ENCODE measurements at regions not wholly inside any gene's neighbourhood (a gene's known extent, or its start where the extent isn't known, plus 50 kb on each side); places are given as distances from the start of the nearest gene placed in this dataset.

DNA sequence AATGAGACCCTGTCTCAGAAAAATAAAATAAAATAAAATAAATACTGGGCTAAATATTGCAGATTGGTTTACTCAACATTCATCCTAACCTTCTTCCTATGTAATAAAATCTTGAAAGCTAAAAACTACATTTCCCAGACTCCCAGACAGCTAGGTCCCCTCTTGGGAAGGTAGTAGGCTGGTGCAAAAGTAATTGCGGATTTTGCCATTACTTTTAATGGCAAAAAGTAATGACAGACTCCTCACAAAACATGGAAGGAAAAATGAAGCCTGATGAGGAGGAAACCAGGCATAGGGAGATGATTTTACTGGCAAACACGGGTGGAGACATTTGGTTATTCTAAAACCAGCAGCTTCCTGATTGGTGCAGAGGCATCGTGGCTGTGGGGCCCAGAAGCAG is 70.6 kb upstream of the E2F3 start:
- Mint-ChIP-seq H3K27me3 (no peaks in the 10 kb centered on the region), H3K4me3 (no peak overlapping the region), H3K9me3 (peaks cover 0 to 2% (median 0%) of the 10 kb centered on the region in 8 donors), H3K27ac (peak overlapping the region in 1 of 7 donors; percentile 18), H3K4me1 (peaks cover 9 to 14% (median 11%) of the 10 kb centered on the region in 4 donors), H3K36me3 (no peaks in the 10 kb centered on the region)
- Histone ChIP-seq H3K9me3 (ENCODE audit: control insufficient read depth in 1 of 2, low read length in 2 of 2) (no peaks in the 10 kb centered on the region), H3K27ac (ENCODE audit: low read depth, low read length) (no peak overlapping the region), H3K27me3 (ENCODE audit: insufficient read depth, low read length) (no peaks in the 10 kb centered on the region), H3K4me3 (ENCODE audit: low read length in 2 of 2) (no peak overlapping the region), H3K36me3 (ENCODE audit: insufficient read depth, low read length) (no peaks in the 10 kb centered on the region), H3K4me1 (ENCODE audit: insufficient read depth, low read length) (peaks cover 11% of the 10 kb centered on the region)
- no peak for DNase-seq
- POLR2A ChIA-PET (ENCODE audit: partially characterized antibody): interaction anchor here (1.3 to 2.7 kb wide), 4 partner anchors 11 to 73 kb away, joined by 3 to 26 read pairs (median 8); no protein-coding TSS in a partner anchor
- CTCF ChIA-PET (ENCODE audit: partially characterized antibody): interaction anchor here (0.7 to 2.7 kb wide), 2 partner anchors 11 to 35 kb away, joined by 3 to 10 read pairs; no protein-coding TSS in a partner anchor
- intact Hi-C loops (cut with micrococcal nuclease): no loop called here

DNA sequence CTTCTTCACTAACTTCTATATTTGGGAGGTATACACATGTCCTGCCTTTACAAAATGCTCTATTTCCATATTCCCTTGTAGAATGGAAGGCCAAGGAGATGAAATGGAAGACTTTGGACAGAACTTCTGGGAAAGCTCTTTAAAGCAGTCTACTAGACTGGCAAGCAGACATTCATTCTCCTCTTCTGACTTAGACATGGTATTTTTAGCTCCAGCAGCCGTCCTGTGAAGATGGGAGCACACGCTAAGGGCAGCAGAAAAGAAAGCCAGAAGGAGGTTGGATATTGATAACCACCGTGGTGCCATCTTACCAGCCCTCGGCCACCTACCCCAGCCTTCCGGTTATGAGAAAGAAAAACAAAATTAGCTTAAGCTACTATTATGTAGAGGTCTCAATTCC is 70.1 kb upstream of the E2F3 start:
- peaks cover 14 to 20% (median 16%) of the 10 kb centered on the region in 4 donors for H3K4me1 Mint-ChIP-seq
- H3K27ac Mint-ChIP-seq: no peak overlapping the region
- H3K4me3 Mint-ChIP-seq: no peak overlapping the region
- no peaks in the 10 kb centered on the region for H3K27me3 Mint-ChIP-seq
- ChIA-PET POLR2A (ENCODE audit: partially characterized antibody) (interaction anchor here (1.1 to 2.7 kb wide), 5 partner anchors 12 to 73 kb away, joined by 3 to 26 read pairs (median 3); no protein-coding TSS in a partner anchor), CTCF (ENCODE audit: partially characterized antibody) (interaction anchor here (2.7 kb wide), 1 partner anchor 11 kb away, joined by 10 read pairs; no protein-coding TSS in a partner anchor)
- H3K36me3 Mint-ChIP-seq: no peaks in the 10 kb centered on the region
- H3K27me3 ChIP-seq (ENCODE audit: insufficient read depth, low read length): no peaks in the 10 kb centered on the region
- intact Hi-C loops (cut with micrococcal nuclease): no loop called here
- no peak for DNase-seq
- no peak overlapping the region for H3K4me3 ChIP-seq (ENCODE audit: low read length in 2 of 2)
- H3K27ac ChIP-seq (ENCODE audit: low read depth, low read length): no peak overlapping the region
- peaks cover 0 to 2% (median 0%) of the 10 kb centered on the region in 8 donors for H3K9me3 Mint-ChIP-seq
- H3K9me3 ChIP-seq (ENCODE audit: control insufficient read depth in 1 of 2, low read length in 2 of 2): no peaks in the 10 kb centered on the region
- H3K36me3 ChIP-seq (ENCODE audit: insufficient read depth, low read length): no peaks in the 10 kb centered on the region
- H3K4me1 ChIP-seq (ENCODE audit: insufficient read depth, low read length): peaks cover 17% of the 10 kb centered on the region

DNA sequence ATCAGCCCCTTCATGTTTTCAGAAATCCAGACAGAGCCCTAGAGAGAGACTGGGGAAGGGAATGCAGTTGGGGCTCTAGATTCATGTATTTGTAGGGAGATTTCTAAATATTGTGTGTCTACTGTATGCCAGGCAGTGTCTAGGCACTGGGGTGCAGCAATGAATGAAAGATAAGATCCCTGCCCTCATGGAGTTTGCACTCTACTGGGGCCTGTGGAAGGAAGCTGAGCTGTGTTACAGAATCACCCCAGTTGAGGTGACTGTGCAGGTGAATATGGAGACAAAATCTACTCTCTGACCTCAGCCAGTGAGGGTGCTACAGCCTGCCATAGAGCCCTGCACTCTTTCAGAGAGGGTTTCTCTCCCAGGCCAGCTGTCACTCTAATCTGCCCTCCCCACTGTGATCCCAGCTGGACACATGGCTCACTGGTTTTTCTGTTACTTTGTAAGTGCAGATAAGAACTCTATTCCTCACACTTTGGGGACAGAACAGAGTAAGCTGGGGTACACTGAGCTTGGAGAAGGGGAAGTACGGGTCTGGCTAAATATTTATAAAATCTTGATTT is 69.2 kb upstream of the E2F3 start:
- H3K27me3 Mint-ChIP-seq: no peaks in the 10 kb centered on the region
- Histone ChIP-seq H3K27ac (ENCODE audit: low read depth, low read length) (no peak overlapping the region), H3K4me3 (ENCODE audit: low read length in 2 of 2) (no peak overlapping the region), H3K36me3 (ENCODE audit: insufficient read depth, low read length) (no peaks in the 10 kb centered on the region), H3K9me3 (ENCODE audit: control insufficient read depth in 1 of 2, low read length in 2 of 2) (no peaks in the 10 kb centered on the region), H3K27me3 (ENCODE audit: insufficient read depth, low read length) (no peaks in the 10 kb centered on the region), H3K4me1 (ENCODE audit: insufficient read depth, low read length) (peaks cover 21% of the 10 kb centered on the region)
- no peak overlapping the region for H3K27ac Mint-ChIP-seq
- intact Hi-C loops (cut with micrococcal nuclease): no loop called here
- peaks cover 17 to 22% (median 19%) of the 10 kb centered on the region in 4 donors for H3K4me1 Mint-ChIP-seq
- no peaks in the 10 kb centered on the region for H3K36me3 Mint-ChIP-seq
- DNase-seq: no peak
- POLR2A ChIA-PET (ENCODE audit: partially characterized antibody): interaction anchor here (1.1 to 2.7 kb wide), 2 partner anchors 13 to 35 kb away, joined by 3 to 26 read pairs; no protein-coding TSS in a partner anchor
- CTCF ChIA-PET (ENCODE audit: partially characterized antibody): interaction anchor here (2.7 kb wide), 1 partner anchor 12 kb away, joined by 10 read pairs; no protein-coding TSS in a partner anchor
- peaks cover 0 to 2% (median 0%) of the 10 kb centered on the region in 8 donors for H3K9me3 Mint-ChIP-seq
- H3K4me3 Mint-ChIP-seq: no peak overlapping the region

DNA sequence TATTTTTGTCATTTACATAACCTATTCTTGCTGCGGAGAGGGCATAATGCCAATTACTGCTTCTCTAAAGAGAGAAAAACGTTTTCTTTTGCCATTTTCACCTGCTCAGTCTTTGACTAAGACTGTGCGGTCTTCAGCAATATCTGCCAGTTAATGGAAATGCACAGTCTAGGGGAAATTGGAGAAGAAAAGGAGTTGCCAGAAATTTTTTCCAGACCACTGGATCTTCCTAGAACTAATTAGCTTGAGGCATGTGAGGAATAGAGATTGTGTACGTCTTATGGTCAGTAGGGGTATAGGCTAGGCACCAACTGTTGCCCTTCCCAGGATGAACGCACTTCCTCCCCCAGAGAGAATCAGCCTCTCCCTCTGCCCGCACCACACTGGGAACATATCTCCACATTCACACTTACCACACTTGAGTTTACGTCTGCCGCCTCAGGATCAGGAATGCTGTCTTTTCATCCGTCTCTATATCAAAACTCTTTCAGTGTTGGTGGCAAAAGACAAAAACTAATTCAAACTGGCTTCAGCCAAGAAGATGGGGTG is 67.9 kb upstream of the E2F3 start:
- Histone ChIP-seq H3K4me3 (ENCODE audit: low read length in 2 of 2) (no peak overlapping the region), H3K4me1 (ENCODE audit: insufficient read depth, low read length) (peaks cover 21% of the 10 kb centered on the region), H3K36me3 (ENCODE audit: insufficient read depth, low read length) (no peaks in the 10 kb centered on the region), H3K9me3 (ENCODE audit: control insufficient read depth in 1 of 2, low read length in 2 of 2) (no peaks in the 10 kb centered on the region), H3K27me3 (ENCODE audit: insufficient read depth, low read length) (no peaks in the 10 kb centered on the region), H3K27ac (ENCODE audit: low read depth, low read length) (no peak overlapping the region)
- H3K9me3 Mint-ChIP-seq: peaks cover 0 to 2% (median 0%) of the 10 kb centered on the region in 8 donors
- DNase-seq: no peak
- peaks cover 17 to 22% (median 19%) of the 10 kb centered on the region in 4 donors for H3K4me1 Mint-ChIP-seq
- intact Hi-C loops (cut with micrococcal nuclease): no loop called here
- POLR2A ChIA-PET (ENCODE audit: partially characterized antibody): interaction anchor here (3.5 to 5.8 kb wide), 3 partner anchors 14 to 71 kb away, joined by 17 to 94 read pairs (median 76); no protein-coding TSS in a partner anchor
- no peak overlapping the region for H3K27ac Mint-ChIP-seq
- CTCF ChIA-PET (ENCODE audit: partially characterized antibody): interaction anchor here (0.6 kb wide), 1 partner anchor 71 kb away, joined by 3 read pairs; no protein-coding TSS in a partner anchor
- H3K36me3 Mint-ChIP-seq: no peaks in the 10 kb centered on the region
- H3K4me3 Mint-ChIP-seq: no peak overlapping the region
- H3K27me3 Mint-ChIP-seq: no peaks in the 10 kb centered on the region

DNA sequence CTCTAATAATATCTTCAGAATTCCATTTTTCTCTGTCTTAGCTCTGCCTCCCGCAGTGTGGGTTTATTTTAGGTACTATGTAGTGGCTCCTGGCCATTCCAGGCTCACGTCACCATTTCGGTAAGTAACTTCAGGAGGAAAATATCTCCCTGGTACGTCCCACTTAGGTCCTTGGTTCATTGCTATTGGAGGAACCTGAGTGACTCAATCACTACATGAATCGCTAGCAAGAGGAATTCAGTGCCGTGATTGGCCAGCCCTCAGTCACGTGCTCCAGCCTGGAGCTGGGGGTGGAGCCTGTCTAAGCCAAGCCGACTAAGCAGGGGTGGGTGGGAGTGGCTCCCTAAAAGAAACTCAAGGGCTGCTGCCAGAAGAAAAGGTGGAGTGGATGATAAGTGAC is 67.3 kb upstream of the E2F3 start:
- intact Hi-C loops (cut with micrococcal nuclease): no loop called here

DNA sequence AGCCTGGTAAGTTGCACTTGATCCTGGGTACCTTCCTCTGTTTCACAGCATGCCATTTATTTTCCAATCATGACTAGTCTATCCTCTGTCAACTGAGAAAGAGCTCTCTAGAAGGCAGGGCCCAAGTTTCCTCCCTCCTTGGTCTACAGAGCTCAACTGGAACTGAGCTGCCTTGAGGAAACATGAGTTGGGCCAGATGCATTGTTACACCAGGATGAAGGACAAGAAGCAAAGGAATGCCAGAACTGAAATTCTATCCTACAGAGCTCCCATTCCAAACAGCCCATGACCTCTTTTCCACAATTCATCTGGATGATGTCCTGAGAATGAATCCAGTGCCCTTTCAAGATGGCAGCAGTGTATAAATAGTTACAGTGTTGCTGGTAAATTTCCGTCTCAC is 66.7 kb upstream of the E2F3 start:
- Mint-ChIP-seq H3K9me3 (peaks cover 0 to 3% (median 0%) of the 10 kb centered on the region in 8 donors), H3K4me1 (peaks cover 17 to 23% (median 19%) of the 10 kb centered on the region in 4 donors), H3K36me3 (no peaks in the 10 kb centered on the region), H3K27me3 (no peaks in the 10 kb centered on the region), H3K27ac (peak overlapping the region in 1 of 7 donors; percentile 63), H3K4me3 (peak overlapping the region in 1 of 8 donors; percentile 70)
- Histone ChIP-seq H3K27ac (ENCODE audit: low read depth, low read length) (no peak overlapping the region), H3K4me3 (ENCODE audit: low read length in 2 of 2) (no peak overlapping the region), H3K36me3 (ENCODE audit: insufficient read depth, low read length) (no peaks in the 10 kb centered on the region), H3K27me3 (ENCODE audit: insufficient read depth, low read length) (no peaks in the 10 kb centered on the region), H3K4me1 (ENCODE audit: insufficient read depth, low read length) (peaks cover 21% of the 10 kb centered on the region), H3K9me3 (ENCODE audit: control insufficient read depth in 1 of 2, low read length in 2 of 2) (no peaks in the 10 kb centered on the region)
- ChIA-PET CTCF (ENCODE audit: partially characterized antibody) (interaction anchor here (2.4 to 4.8 kb wide), 3 partner anchors 15 to 70 kb away, joined by 14 to 31 read pairs (median 24); no protein-coding TSS in a partner anchor), POLR2A (ENCODE audit: partially characterized antibody) (interaction anchor here (1.0 to 5.8 kb wide), 8 partner anchors 8 to 70 kb away, joined by 3 to 94 read pairs (median 18); no protein-coding TSS in a partner anchor)
- no peak for DNase-seq
- intact Hi-C loops (cut with micrococcal nuclease): no loop called here

More for the DNA sequence above, 67.3 kb upstream of the E2F3 start:
- no peaks in the 10 kb centered on the region for H3K36me3 ChIP-seq (ENCODE audit: insufficient read depth, low read length)
- no peaks in the 10 kb centered on the region for H3K9me3 ChIP-seq (ENCODE audit: control insufficient read depth in 1 of 2, low read length in 2 of 2)
- Mint-ChIP-seq H3K27ac (no peak overlapping the region), H3K4me3 (no peak overlapping the region), H3K27me3 (no peaks in the 10 kb centered on the region), H3K9me3 (peaks cover 0 to 2% (median 0%) of the 10 kb centered on the region in 8 donors), H3K4me1 (peaks cover 17 to 22% (median 19%) of the 10 kb centered on the region in 4 donors), H3K36me3 (no peaks in the 10 kb centered on the region)
- no peak overlapping the region for H3K4me3 ChIP-seq (ENCODE audit: low read length in 2 of 2)
- H3K27ac ChIP-seq (ENCODE audit: low read depth, low read length): no peak overlapping the region
- CTCF ChIA-PET (ENCODE audit: partially characterized antibody): interaction anchor here (2.4 to 4.8 kb wide), 3 partner anchors 14 to 71 kb away, joined by 14 to 31 read pairs (median 24); no protein-coding TSS in a partner anchor
- H3K27me3 ChIP-seq (ENCODE audit: insufficient read depth, low read length): no peaks in the 10 kb centered on the region
- no peak for DNase-seq
- POLR2A ChIA-PET (ENCODE audit: partially characterized antibody): interaction anchor here (3.2 to 5.8 kb wide), 4 partner anchors 8 to 71 kb away, joined by 17 to 94 read pairs (median 48); no protein-coding TSS in a partner anchor
- H3K4me1 ChIP-seq (ENCODE audit: insufficient read depth, low read length): peaks cover 21% of the 10 kb centered on the region

DNA sequence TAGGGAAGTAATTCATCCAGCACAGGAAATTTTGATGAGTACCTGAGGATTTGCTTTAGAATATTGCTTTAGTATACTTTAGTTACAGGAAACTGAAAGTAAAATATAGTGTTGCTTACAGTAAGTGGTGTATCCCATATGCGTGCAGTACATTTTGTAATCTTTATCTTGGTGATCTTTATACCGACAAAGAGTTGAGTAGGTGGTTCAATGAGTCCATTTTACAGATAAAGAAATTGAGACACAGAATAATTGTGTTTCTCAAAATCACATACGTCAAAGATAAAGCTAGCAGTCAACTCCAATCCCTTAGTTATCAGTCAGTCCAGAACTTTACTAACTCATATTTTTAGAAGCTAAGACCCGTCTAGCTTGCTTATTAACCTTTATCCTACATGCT is 65.8 kb upstream of the E2F3 start:
- peaks cover 17 to 23% (median 19%) of the 10 kb centered on the region in 4 donors for H3K4me1 Mint-ChIP-seq
- ChIA-PET POLR2A (ENCODE audit: partially characterized antibody) (interaction anchor here (0.9 to 5.8 kb wide), 10 partner anchors 9 to 69 kb away, joined by 3 to 94 read pairs (median 10); no protein-coding TSS in a partner anchor), CTCF (ENCODE audit: partially characterized antibody) (interaction anchor here (0.9 to 4.8 kb wide), 7 partner anchors 9 to 69 kb away, joined by 3 to 31 read pairs (median 4); no protein-coding TSS in a partner anchor)
- H3K9me3 ChIP-seq (ENCODE audit: control insufficient read depth in 1 of 2, low read length in 2 of 2): no peaks in the 10 kb centered on the region
- H3K27ac ChIP-seq (ENCODE audit: low read depth, low read length): peak overlapping the region; percentile 20
- peak overlapping the region; percentile 61 to 95 (median 87) for H3K4me3 Mint-ChIP-seq
- H3K36me3 Mint-ChIP-seq: no peaks in the 10 kb centered on the region
- peaks cover 21% of the 10 kb centered on the region for H3K4me1 ChIP-seq (ENCODE audit: insufficient read depth, low read length)
- H3K27me3 Mint-ChIP-seq: no peaks in the 10 kb centered on the region
- peak in 3 of 5 donors; percentile 9 to 19 (median 11) for DNase-seq
- H3K27me3 ChIP-seq (ENCODE audit: insufficient read depth, low read length): no peaks in the 10 kb centered on the region
- no peaks in the 10 kb centered on the region for H3K36me3 ChIP-seq (ENCODE audit: insufficient read depth, low read length)
- H3K4me3 ChIP-seq (ENCODE audit: low read length in 2 of 2): peak overlapping the region in 1 of 2 donors; percentile 17
- H3K9me3 Mint-ChIP-seq: peaks cover 0 to 4% (median 0%) of the 10 kb centered on the region in 8 donors
- H3K27ac Mint-ChIP-seq: peak overlapping the region in 6 of 7 donors; percentile 55 to 96 (median 86)
- intact Hi-C loops (cut with micrococcal nuclease): loop anchor here (1.0 kb wide), 2 partner anchors 17 to 65 kb away; partner anchors contain the start of gene E2F3

All from CD4-positive, alpha-beta memory T cell (primary cell).